A549 (cell line): ENCODE measurements at regions not wholly inside any gene's neighbourhood (a gene's known extent, or its start where the extent isn't known, plus 50 kb on each side); places are given as distances from the start of the nearest gene placed in this dataset.

Source experiments
- ATAC-seq, 2 experiments: fragments of 200-7000 bp in 1 of 2; fragments of >200 bp in 1 of 2; cut with Nextera tagmentation in 1 of 2; cut with Tn5 transposase in 1 of 2; 3 replicates each; pipeline versions ENCODE4 v1.8.0 to v1.9.1; 2018 to 2020; ENCODE audit warnings: mild to moderate bottlenecking in 1 of 2, moderate library complexity in 1 of 2
- CTCF ChIA-PET: fragments of 300-600 bp; sonication (Branson Sonifier 250); formaldehyde crosslinking; extraction: SDS; loops from one replicate; lab custom pipeline; 2021; ENCODE audit warnings: antibody characterized with exemption, inconsistent platforms; lab: Yijun Ruan, JAX
- POLR2A ChIA-PET: fragments of 350-600 bp; formaldehyde crosslinking; extraction: SDS; loops from one replicate; lab custom pipeline; 2021; ENCODE audit warnings: antibody characterized with exemption, inconsistent platforms; lab: Yijun Ruan, JAX
- DNase-seq, 2 experiments: peaks; one replicate each; pipeline versions ENCODE4 v3.0.0 to v3.0.0-alpha.2; 2011 to 2016; ENCODE audit warnings: low read depth in 1 of 2, low spot score in 1 of 2
- FAIRE-seq: peaks from 2 replicates; lab custom pipeline; 2011; peaks lifted over from hg19 to GRCh38; lab: Jason Lieb, UNC
- H3K27ac ChIP-seq, 2 experiments: fragments of >200 bp; sonication (Bioruptor Twin); formaldehyde crosslinking; 3 replicates each; pipeline ENCODE4 v1.5.1; 2016 to 2017
- H3K4me1 ChIP-seq: fragments of >200 bp; sonication (Bioruptor Twin); formaldehyde crosslinking; 3 replicates; pipeline ENCODE4 v1.6.1; 2016
- H3K4me2 ChIP-seq: fragments of >200 bp; sonication (Bioruptor Twin); formaldehyde crosslinking; 3 replicates; pipeline ENCODE4 v1.6.1; 2016
- H3K4me3 ChIP-seq: fragments of >200 bp; sonication (Bioruptor Twin); formaldehyde crosslinking; 3 replicates; pipeline ENCODE4 v1.5.1; 2016
- H3K9me3 ChIP-seq: fragments of >200 bp; sonication (Bioruptor Twin); formaldehyde crosslinking; 3 replicates; pipeline ENCODE4 v1.6.1; 2016
- BCL3 ChIP-seq: fragments of >200 bp; sonication (Bioruptor Twin); formaldehyde crosslinking; IDR thresholded peaks from 3 replicates; pipeline ENCODE4 v1.6.1; 2016
- BHLHE40 ChIP-seq: IDR thresholded peaks from 2 replicates; pipeline ENCODE4 v1.6.1; 2012; ENCODE audit warnings: low read depth, low read length, inconsistent platforms
- CBX2 ChIP-seq: fragments of 200-600 bp; sonication (generic); IDR thresholded peaks from 2 replicates; pipeline ENCODE4 v1.6.1; 2016; ENCODE audit warnings: low read depth, mild to moderate bottlenecking, borderline replicate concordance
- CEBPB ChIP-seq, 2 experiments: fragments of >200 bp in 1 of 2; sonication (Bioruptor Twin) in 1 of 2; formaldehyde crosslinking in 1 of 2; IDR thresholded peaks; 2 replicates each; pipeline ENCODE4 v1.6.1; 2012 to 2016
- E2F6 ChIP-seq: IDR thresholded peaks from 2 replicates; pipeline ENCODE4 v1.6.1; 2012; ENCODE audit warnings: low read depth, borderline replicate concordance
- EHF ChIP-seq: fragments of 250-450 bp; sonication (Bioruptor Pico); IDR thresholded peaks from 2 replicates; pipeline ENCODE4 v1.5.0; 2020; ENCODE audit warnings: mild to moderate bottlenecking
- ELK1 ChIP-seq: fragments of 150-350 bp; IDR thresholded peaks from 2 replicates; pipeline ENCODE4 v1.6.1; 2014; ENCODE audit warnings: low read depth, mild to moderate bottlenecking, low read length
- EP300 ChIP-seq, 2 experiments: fragments of >200 bp; sonication (Bioruptor Twin); formaldehyde crosslinking; IDR thresholded peaks; 2 replicates in 1 of 2; 3 replicates in 1 of 2; pipeline ENCODE4 v1.6.1; 2016 to 2017
- ESRRA ChIP-seq: fragments of 150-350 bp; IDR thresholded peaks from 2 replicates; pipeline ENCODE4 v1.6.1; 2014; ENCODE audit warnings: mild to moderate bottlenecking, low read length, borderline replicate concordance
- GATA3 ChIP-seq: IDR thresholded peaks from 2 replicates; pipeline ENCODE4 v1.6.1; 2012; ENCODE audit warnings: borderline replicate concordance
- HOXB5 ChIP-seq: fragments of 250-450 bp; sonication (Bioruptor Pico); IDR thresholded peaks from 2 replicates; pipeline ENCODE4 v1.5.0; 2020; ENCODE audit warnings: mild to moderate bottlenecking, moderate library complexity
- JUN ChIP-seq, 2 experiments: fragments of >200 bp; sonication (Bioruptor Twin); formaldehyde crosslinking; IDR thresholded peaks; 2 replicates in 1 of 2; 3 replicates in 1 of 2; pipeline ENCODE4 v1.6.1; 2016 to 2017
- JUNB ChIP-seq: fragments of >200 bp; sonication (Bioruptor Twin); formaldehyde crosslinking; IDR thresholded peaks from 2 replicates; pipeline ENCODE4 v1.6.1; 2016
- MAFK ChIP-seq: fragments of 450-650 bp; IDR thresholded peaks from 2 replicates; pipeline ENCODE4 v1.6.1; 2014; ENCODE audit not compliant: partially characterized antibody
- MAX ChIP-seq: IDR thresholded peaks from 2 replicates; pipeline ENCODE4 v1.6.1; 2012
- MAZ ChIP-seq: fragments of 150-350 bp; IDR thresholded peaks from 2 replicates; pipeline ENCODE4 v1.6.1; 2014; ENCODE audit warnings: antibody characterized with exemption, low read depth, low read length, borderline replicate concordance
- NFE2L2 ChIP-seq: fragments of 150-350 bp; conservative IDR thresholded peaks from 2 replicates; pipeline ENCODE4 v1.6.1; 2014; ENCODE audit warnings: low read length
- PBX3 ChIP-seq: IDR thresholded peaks from 2 replicates; pipeline ENCODE4 v1.6.1; 2012
- PHF8 ChIP-seq: fragments of 200-600 bp; sonication (generic); IDR thresholded peaks from 2 replicates; pipeline ENCODE4 v1.6.1; 2016; ENCODE audit warnings: low read depth, mild to moderate bottlenecking, antibody characterized with exemption, moderate library complexity, borderline replicate concordance
- RARB ChIP-seq: fragments of 250-450 bp; sonication (Bioruptor Pico); IDR thresholded peaks from 2 replicates; pipeline ENCODE4 v1.8.0; 2021; ENCODE audit warnings: mild to moderate bottlenecking, moderate library complexity
- RCOR1 ChIP-seq: fragments of 150-350 bp; IDR thresholded peaks from 2 replicates; pipeline ENCODE4 v1.6.1; 2014; ENCODE audit warnings: antibody characterized with exemption, low read length, low read depth
- TP53 ChIP-seq: fragments of 250-450 bp; sonication (Bioruptor Pico); IDR thresholded peaks from 2 replicates; pipeline ENCODE4 v1.5.0; 2021; ENCODE audit warnings: mild to moderate bottlenecking, moderate library complexity
- USF2 ChIP-seq: fragments of 450-650 bp; IDR thresholded peaks from 2 replicates; pipeline ENCODE4 v1.6.1; 2014; ENCODE audit warnings: antibody characterized with exemption
- ZC3H11A ChIP-seq: fragments of 450-650 bp; IDR thresholded peaks from 2 replicates; pipeline ENCODE4 v1.6.1; 2014; ENCODE audit warnings: antibody characterized with exemption, mild to moderate bottlenecking
- ZFP36 ChIP-seq: fragments of 450-650 bp; IDR thresholded peaks from 2 replicates; pipeline ENCODE4 v1.6.1; 2014; ENCODE audit warnings: borderline replicate concordance; ENCODE audit not compliant: partially characterized antibody
- WGBS: methylation state at CpG from one replicate; pipeline ENCODE4 v1.1.6; 2017; ENCODE audit errors: missing lambda C conversion rate; 5-methylcytosine and 5-hydroxymethylcytosine counted together

- TF ChIP-seq GATA3, result no peak
- no peak for TF ChIP-seq CBX2
- no peak for TF ChIP-seq CEBPB (IDR thresholded peaks at IDR 0.05)
- TF ChIP-seq EHF (CRISPR knock-in tag), result no peak
- TF ChIP-seq PHF8, result no peak
- no peak for TF ChIP-seq JUN (IDR thresholded peaks at IDR 0.05)
- no peak for TF ChIP-seq ELK1
- no peak for TF ChIP-seq ESRRA
- no peak for TF ChIP-seq EP300 (IDR thresholded peaks at IDR 0.05)
- no peak for TF ChIP-seq E2F6
- TF ChIP-seq MAFK, result no peak
- TF ChIP-seq MAZ, result no peak
- TF ChIP-seq PBX3, result no peak
- TF ChIP-seq RCOR1, result no peak
- no peak for TF ChIP-seq USF2
- TF ChIP-seq BHLHE40, result no peak
- WGBS, result 9% methylated on average over 5 of the region's 5 CpGs
- no peak for FAIRE-seq
- no peak overlapping the region for H3K4me2 ChIP-seq
- DNase-seq, result no peak
- H3K4me3 ChIP-seq, result no peak overlapping the region
- H3K9me3 ChIP-seq, result no peaks in the 10 kb centered on the region
- ATAC-seq, result no peak
- H3K27ac ChIP-seq, result no peak overlapping the region
- H3K4me1 ChIP-seq, result no peaks in the 10 kb centered on the region
- ChIA-PET POLR2A (no interaction called here), CTCF (interaction anchor here (1.2 kb wide), 2 partner anchors 11 to 108 kb away, joined by 3 read pairs; no protein-coding TSS in a partner anchor)
Observed at GRCh38 chr4:20433097-20433705, 181.5 kb downstream of the SLIT2 start.

- no peak for FAIRE-seq
- ATAC-seq, result no peak
- Histone ChIP-seq H3K4me1 (no peaks in the 10 kb centered on the region), H3K4me2 (no peak overlapping the region), H3K4me3 (no peak overlapping the region), H3K9me3 (no peaks in the 10 kb centered on the region), H3K27ac (no peak overlapping the region)
- WGBS, result 20% methylated on average over 3 of the region's 3 CpGs
- ChIA-PET POLR2A (no interaction called here), CTCF (no interaction called here)
- TF ChIP-seq JUNB (no peak), USF2 (no peak)
- TF ChIP-seq, all 56 proteins: peak for 0
- DNase-seq, result no peak
Observed at GRCh38 chr4:20440170-20440569, 188.5 kb downstream of the SLIT2 start.

GRCh38 chr4:20443015-20443805, 191.5 kb downstream of the SLIT2 start:
- no peaks in the 10 kb centered on the region for H3K9me3 ChIP-seq
- H3K4me1 ChIP-seq, result no peaks in the 10 kb centered on the region
- WGBS, result 0% methylated on average over 1 of the region's 1 CpG
- H3K27ac ChIP-seq, result no peak overlapping the region
- CTCF ChIA-PET, result no interaction called here
- no peak for ATAC-seq
- no peak overlapping the region for H3K4me3 ChIP-seq
- no peak for FAIRE-seq
- POLR2A ChIA-PET, result no interaction called here
- no peak for DNase-seq
- no peak overlapping the region for H3K4me2 ChIP-seq
- no peak for TF ChIP-seq HOXB5 (CRISPR knock-in tag)
- no peak for TF ChIP-seq ESRRA
- no peak for TF ChIP-seq NFE2L2
- no peak for TF ChIP-seq ZFP36
- TF ChIP-seq TP53, result no peak
- TF ChIP-seq BCL3, result no peak
- TF ChIP-seq MAZ, result no peak
- TF ChIP-seq EHF (CRISPR knock-in tag), result no peak
- TF ChIP-seq CEBPB (IDR thresholded peaks at IDR 0.05), result no peak
- no peak for TF ChIP-seq GATA3
- no peak for TF ChIP-seq RARB
- TF ChIP-seq RCOR1, result no peak
- TF ChIP-seq ZC3H11A, result no peak
- TF ChIP-seq MAX, result no peak
